ENCODE measurements at regions not wholly inside any gene's neighbourhood (a gene's known extent, or its start where the extent isn't known, plus 50 kb on each side); places are given as distances from the start of the nearest gene placed in this dataset.

GRCh38 chr2:129623783-129624182 lies 355.7 kb upstream of the RAB6C start (continued):
- TF ChIP-seq CBX2 (IDR thresholded peaks at IDR 0.05; ENCODE audit: low read depth, low read length) (no peak), CBX2 (CRISPR knock-in tag; IDR thresholded peaks at IDR 0.05; ENCODE audit: low read depth) (no peak), ZFAT (CRISPR knock-in tag; conservative IDR thresholded peaks at IDR 0.05) (no peak), TEAD2 (CRISPR knock-in tag; IDR thresholded peaks at IDR 0.05) (no peak), ARNTL (CRISPR knock-in tag; IDR thresholded peaks at IDR 0.05) (no peak), ARNT2 (CRISPR knock-in tag; IDR thresholded peaks at IDR 0.05; ENCODE audit: low read depth) (no peak), ZNF616 (CRISPR knock-in tag; IDR thresholded peaks at IDR 0.05; ENCODE audit: low read depth) (no peak), ZMYM2 (CRISPR knock-in tag; IDR thresholded peaks at IDR 0.05) (no peak)

GRCh38 chr2:129627437-129627836 lies 352.0 kb upstream of the RAB6C start:
- no peak for FAIRE-seq
- H3K27me3 ChIP-seq (ENCODE audit: control insufficient read depth in 1 of 2, insufficient read depth in 2 of 2, low read length in 2 of 2), result peaks cover 1 to 4% of the 10 kb centered on the region in 2 experiments; a peak in 2 of 5 replicates
- TF ChIP-seq CREB1 (IDR thresholded peaks at IDR 0.05) (no peak), CREB1 (CRISPR knock-in tag; IDR thresholded peaks at IDR 0.05) (no peak), ZBTB14 (CRISPR knock-in tag; IDR thresholded peaks at IDR 0.05) (no peak)

More at GRCh38 chr2:129627437-129627836, 352.0 kb upstream of the RAB6C start:
- POLR2A ChIA-PET, result no interaction called here
- Histone ChIP-seq H4K20me1 (ENCODE audit: insufficient read depth, low read length) (no peaks in the 10 kb centered on the region), H3K4me3 (replicated peaks in 1 of 3; ENCODE audit: insufficient read depth in 1 of 3, low read depth in 2 of 3, low read length in 3 of 3) (no peak overlapping the region), H3K9me3 (ENCODE audit: low read length) (no peaks in the 10 kb centered on the region), H3K27ac (ENCODE audit: extremely low read length, insufficient read depth, low read length) (no peak overlapping the region), H3K4me2 (ENCODE audit: low read depth, low read length) (no peak overlapping the region), H3K4me1 (ENCODE audit: insufficient read depth, low read length) (no peaks in the 10 kb centered on the region), H2AFZ (ENCODE audit: low read length) (no peak overlapping the region), H3K36me3 (replicated peaks in 1 of 2; ENCODE audit: control insufficient read depth in 1 of 2, insufficient read depth in 2 of 2, low read length in 2 of 2) (no peaks in the 10 kb centered on the region), H3K9ac (ENCODE audit: insufficient read depth, low read depth, low read length) (no peak overlapping the region), H3K79me2 (ENCODE audit: insufficient read depth, low read length) (no peaks in the 10 kb centered on the region)
- 56% methylated on average over 9 of the region's 9 CpGs for WGBS (ENCODE audit: low lambda C conversion rate)
- BruUV-seq (replicated peaks), result no TSS peak
- ATAC-seq (no peak; the same call in 2 of the 3 replicates), DNase-seq (ENCODE audit: low spot score) (no peak)
- intact Hi-C loops (cut with micrococcal nuclease; ENCODE audit: unreplicated experiment), result no loop called here
- in situ Hi-C loops (cut with HindIII; ENCODE audit: extremely low pct_ligation_motif_present, low pct_unique_long_range_greater_than_20kb), result no loop called here
- CTCF ChIA-PET (ENCODE audit: low intra/inter-chr PET ratio, low total read pairs), result no interaction called here
